H9 (cell line): ENCODE measurements at regions not wholly inside any gene's neighbourhood (a gene's known extent, or its start where the extent isn't known, plus 50 kb on each side); places are given as distances from the start of the nearest gene placed in this dataset.

Experiments used
- DNase-seq: peaks from one replicate; pipeline ENCODE4 v3.0.0-alpha.2; 2017
- H2AFZ ChIP-seq: one replicate; pipeline ENCODE4 v1.6.1; 2013; ENCODE audit warnings: mild to moderate bottlenecking, low read length, control low read depth, moderate library complexity
- H2AK5ac ChIP-seq: 2 replicates; pipeline ENCODE4 v1.6.1; 2013; ENCODE audit warnings: low read length, control low read depth, mixed read lengths; ENCODE audit not compliant: insufficient read length
- H2BK120ac ChIP-seq: one replicate; pipeline ENCODE4 v1.6.1; 2013; ENCODE audit warnings: low read depth, mild to moderate bottlenecking, low read length, control low read depth, inconsistent platforms; ENCODE audit not compliant: poor library complexity, severe bottlenecking
- H2BK12ac ChIP-seq: 2 replicates; pipeline ENCODE4 v1.6.1; 2013; ENCODE audit warnings: low read length, control low read depth, mixed read lengths, low read depth; ENCODE audit not compliant: insufficient read length
- H2BK15ac ChIP-seq: 2 replicates; pipeline ENCODE4 v1.6.1; 2013; ENCODE audit warnings: low read depth, low read length, control low read depth
- H2BK20ac ChIP-seq: one replicate; pipeline ENCODE4 v1.6.1; 2013; ENCODE audit warnings: low read depth, mild to moderate bottlenecking, low read length, control low read depth, inconsistent platforms; ENCODE audit not compliant: poor library complexity, severe bottlenecking
- H2BK5ac ChIP-seq: 2 replicates; pipeline ENCODE4 v1.6.1; 2013; ENCODE audit warnings: low read length, control low read depth, mixed read lengths; ENCODE audit not compliant: insufficient read length
- H3K14ac ChIP-seq: 2 replicates; pipeline ENCODE4 v1.6.1; 2013; ENCODE audit warnings: low read length, control low read depth; ENCODE audit not compliant: insufficient read depth
- H3K18ac ChIP-seq: 2 replicates; pipeline ENCODE4 v1.6.1; 2013; ENCODE audit warnings: low read depth, mild to moderate bottlenecking, mixed read lengths, low read length, control low read depth; ENCODE audit not compliant: insufficient read length
- H3K23ac ChIP-seq: 2 replicates; pipeline ENCODE4 v1.6.1; 2013; ENCODE audit warnings: low read length, control low read depth, mixed read lengths, low read depth; ENCODE audit not compliant: insufficient read length
- H3K23me2 ChIP-seq: 2 replicates; pipeline ENCODE4 v1.6.1; 2013; ENCODE audit warnings: low read depth, mild to moderate bottlenecking, mixed read lengths, low read length, control low read depth; ENCODE audit not compliant: insufficient read length, poor library complexity, severe bottlenecking
- H3K27ac ChIP-seq: 2 replicates; pipeline ENCODE4 v1.5.1; 2013; ENCODE audit warnings: low read length, control low read depth, mixed read lengths, low read depth; ENCODE audit not compliant: insufficient read length
- H3K27me3 ChIP-seq: 2 replicates; pipeline ENCODE4 v1.6.1; 2013; ENCODE audit warnings: low read length, control low read depth, inconsistent platforms; ENCODE audit not compliant: insufficient read depth
- H3K4ac ChIP-seq: 2 replicates; pipeline ENCODE4 v1.6.1; 2013; ENCODE audit warnings: low read depth, mild to moderate bottlenecking, control low read depth, inconsistent platforms, low read length, moderate library complexity
- H3K4me1 ChIP-seq: 2 replicates; pipeline ENCODE4 v1.6.1; 2013; ENCODE audit warnings: low read length, control low read depth, inconsistent platforms; ENCODE audit not compliant: insufficient read depth
- H3K4me2 ChIP-seq: 2 replicates; pipeline ENCODE4 v1.6.1; 2013; ENCODE audit warnings: low read length, control low read depth, mixed read lengths; ENCODE audit not compliant: insufficient read length, insufficient read depth
- H3K56ac ChIP-seq: 2 replicates; pipeline ENCODE4 v1.6.1; 2013; ENCODE audit warnings: low read depth, mild to moderate bottlenecking, mixed read lengths, low read length, control low read depth; ENCODE audit not compliant: insufficient read length
- H3K79me1 ChIP-seq: 2 replicates; pipeline ENCODE4 v1.6.1; 2013; ENCODE audit warnings: low read depth, mild to moderate bottlenecking, moderate library complexity, low read length, control low read depth, inconsistent platforms; ENCODE audit not compliant: insufficient read depth, poor library complexity, severe bottlenecking
- H3K79me2 ChIP-seq: 2 replicates; pipeline ENCODE4 v1.6.1; 2013; ENCODE audit warnings: low read length, control low read depth, inconsistent platforms; ENCODE audit not compliant: insufficient read depth
- H3K9ac ChIP-seq: 2 replicates; pipeline ENCODE4 v1.6.1; 2013; ENCODE audit warnings: low read length, control low read depth, mixed read lengths; ENCODE audit not compliant: insufficient read length; ENCODE audit errors: extremely low read depth
- H3K9me3 ChIP-seq: one replicate; pipeline ENCODE4 v1.6.1; 2013; ENCODE audit warnings: low read depth, low read length, inconsistent platforms; ENCODE audit not compliant: control insufficient read depth
- H3T11ph ChIP-seq: one replicate; pipeline ENCODE4 v1.6.1; 2013; ENCODE audit warnings: mild to moderate bottlenecking, low read length, control low read depth, inconsistent platforms
- H4K20me1 ChIP-seq: one replicate; pipeline ENCODE4 v1.6.1; 2013; ENCODE audit not compliant: control insufficient read depth, insufficient read length, insufficient read depth
- H4K5ac ChIP-seq: 2 replicates; pipeline ENCODE4 v1.6.1; 2013; ENCODE audit warnings: low read depth, mild to moderate bottlenecking, mixed read lengths, low read length, control low read depth; ENCODE audit not compliant: insufficient read length
- H4K8ac ChIP-seq: replicated peaks from 2 replicates; pipeline ENCODE4 v1.6.1; 2013; ENCODE audit warnings: low read length, control low read depth, mixed read lengths, low read depth; ENCODE audit not compliant: insufficient read length
- H4K91ac ChIP-seq: 2 replicates; pipeline ENCODE4 v1.6.1; 2013; ENCODE audit warnings: low read depth, mild to moderate bottlenecking, moderate library complexity, mixed read lengths, low read length, control low read depth; ENCODE audit not compliant: insufficient read length
- H3K27ac Mint-ChIP-seq, 3 experiments: 2 replicates in 2 of 3; 3 replicates in 1 of 3; pipeline ENCODE4 v1.8.0; 2020 to 2021; ENCODE audit warnings: mixed read lengths in 3 of 3, mild to moderate bottlenecking in 1 of 3, moderate library complexity in 1 of 3
- H3K27me3 Mint-ChIP-seq: 2 replicates; pipeline ENCODE4 v1.8.0; 2021; ENCODE audit warnings: low read depth, mild to moderate bottlenecking, moderate library complexity, mixed read lengths
- H3K36me3 Mint-ChIP-seq, 3 experiments: 2 replicates in 2 of 3; 3 replicates in 1 of 3; pipeline ENCODE4 v1.8.0; 2020 to 2021; ENCODE audit warnings: low read depth in 3 of 3, mixed read lengths in 3 of 3; ENCODE audit not compliant: insufficient read depth in 1 of 3
- H3K4me1 Mint-ChIP-seq, 2 experiments: 2 replicates each; pipeline ENCODE4 v1.8.0; 2020; ENCODE audit warnings: mixed read lengths in 2 of 2
- H3K4me3 Mint-ChIP-seq, 2 experiments: 2 replicates in 1 of 2; 3 replicates in 1 of 2; pipeline ENCODE4 v1.8.0; 2020 to 2021; ENCODE audit warnings: mild to moderate bottlenecking in 2 of 2, mixed read lengths in 2 of 2, moderate library complexity in 1 of 2
- H3K9me3 Mint-ChIP-seq, 2 experiments: 2 replicates in 1 of 2; 3 replicates in 1 of 2; pipeline ENCODE4 v1.8.0; 2020; ENCODE audit warnings: mild to moderate bottlenecking in 2 of 2, mixed read lengths in 2 of 2, moderate library complexity in 1 of 2
- CTCF ChIP-seq: fragments of 200-600 bp; sonication (generic); conservative IDR thresholded peaks from 3 replicates; pipeline ENCODE4 v1.8.0; 2021; ENCODE audit warnings: antibody characterized with exemption, mild to moderate bottlenecking
- WGBS: extraction: QIAGEN DNeasy Blood & Tissue Kit; methylation state at CpG from one replicate; pipeline ENCODE4 v1.1.7; 2013; ENCODE audit warnings: missing lambda C conversion rate, low lambda C conversion rate, mixed read lengths; ENCODE audit not compliant: insufficient read length; ENCODE audit errors: extremely low coverage; 5-methylcytosine and 5-hydroxymethylcytosine counted together

- no peaks in the 10 kb centered on the region for H3K27me3 Mint-ChIP-seq
- Histone ChIP-seq H3K18ac (no peak overlapping the region), H3K14ac (no peak overlapping the region), H3K4ac (no peak overlapping the region), H3K23me2 (no peaks in the 10 kb centered on the region), H3K23ac (no peak overlapping the region), H3K56ac (no peak overlapping the region), H2BK120ac (no peak overlapping the region), H4K91ac (no peak overlapping the region), H3T11ph (no peak overlapping the region), H3K9me3 (no peaks in the 10 kb centered on the region), H2BK5ac (no peak overlapping the region), H4K20me1 (no peaks in the 10 kb centered on the region), H3K27ac (no peak overlapping the region), H2AK5ac (no peak overlapping the region), H2AFZ (no peak overlapping the region), H2BK20ac (no peak overlapping the region), H3K79me1 (no peaks in the 10 kb centered on the region), H3K9ac (no peak overlapping the region), H3K27me3 (no peaks in the 10 kb centered on the region), H2BK15ac (no peak overlapping the region), H4K8ac (no peak overlapping the region), H3K4me2 (no peak overlapping the region), H3K79me2 (no peaks in the 10 kb centered on the region), H3K4me1 (peaks cover 5% of the 10 kb centered on the region), H2BK12ac (no peak overlapping the region), H4K5ac (no peak overlapping the region)
- TF ChIP-seq CTCF, result no peak
- peak overlapping the region in 1 of 3 experiments; percentile 75; a peak in 2 of 7 replicates for H3K27ac Mint-ChIP-seq
- no peak overlapping the region for H3K4me3 Mint-ChIP-seq
- no peak for DNase-seq
- H3K9me3 Mint-ChIP-seq, result no peaks in the 10 kb centered on the region
- WGBS, result no CpG with 5 or more reads among the region's 3 CpGs
- no peaks in the 10 kb centered on the region for H3K36me3 Mint-ChIP-seq
- peaks cover 8 to 14% of the 10 kb centered on the region in 2 experiments for H3K4me1 Mint-ChIP-seq
Observed at GRCh38 chr9:103700195-103700962, 393.7 kb upstream of the SMC2 start.
